Heart left ventricle (tissue), 13 donors: ENCODE measurements at regions not wholly inside any gene's neighbourhood (a gene's known extent, or its start where the extent isn't known, plus 50 kb on each side); places are given as distances from the start of the nearest gene placed in this dataset.

ENCODE experiments used
- POLR2A ChIP-seq, 2 donors: fragments of 450-650 bp; IDR thresholded peaks; one replicate each; pipeline ENCODE4 v1.6.1; 2017; ENCODE audit warnings: antibody characterized with exemption in 2 of 2, mild to moderate bottlenecking in 2 of 2, moderate library complexity in 2 of 2
- TF ChIP-seq, protein P1 (sequence below), 12 donors: fragments of 200-600 bp; sonication (generic) in 4 of 12; IDR thresholded peaks; one replicate each; pipeline versions ENCODE4 v1.5.0 to v1.8.0; 2018 to 2022; ENCODE audit warnings: antibody characterized with exemption in 12 of 12, mild to moderate bottlenecking in 5 of 12
- donor health status: ischemic (EF 13 %, LVEDD 7.1; RV severe dilation, severe dysfunction).
- donor health status: DM: no; HTN: yes; CAD: no.
- donor health status: DM: no; HTN: no; CAD: no.
- donor health status: ischemic (EF 25% LVEDD 6.9; RV normal size, moderate dysfunction).
- donor health status: ischemic (EF 25% LVEDD 5.7; RV mildly dilated, moderate dysfunction).
- donor health status: ischemic (EF 35%, LVEDD 5.7; RV mildly dilated, moderate dysfunction).
- donor health status: nonischemic (EF 11% LVEDD 7.7; RV severe dilation, severe dysfunction).
- donor health status: DM: yes; HTN: yes; CAD: no.
- donor health status: PGD.
- donor health status: ischemic (EF 29% LVEDD 5.4; RV normal size, mild dysfunction).
- donor health status: nonischemic (EF 23%, LVEDD 6.1; RV moderate dilation, normal function).

DNA sequence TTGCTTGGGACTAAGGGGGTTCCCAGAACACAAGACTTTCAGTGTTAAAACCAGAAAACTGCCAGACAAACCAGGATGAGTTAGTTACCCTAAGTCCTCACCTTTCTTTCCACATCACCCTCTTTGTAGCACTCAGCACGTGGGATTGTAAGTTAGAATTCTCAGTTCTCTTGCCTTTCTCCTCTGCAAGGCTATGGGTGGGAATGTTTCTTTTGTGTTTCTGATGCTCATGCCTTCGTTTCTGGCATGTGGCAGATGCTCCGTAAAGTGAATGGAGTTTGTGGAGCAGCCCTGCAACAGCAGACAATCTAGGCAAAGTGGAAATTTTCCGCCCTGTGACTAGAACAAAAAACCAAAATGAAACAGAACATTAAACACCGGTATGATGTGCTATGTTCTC lies 64.7 kb upstream of the SPP1 start:
- TF ChIP-seq, protein P1, sequence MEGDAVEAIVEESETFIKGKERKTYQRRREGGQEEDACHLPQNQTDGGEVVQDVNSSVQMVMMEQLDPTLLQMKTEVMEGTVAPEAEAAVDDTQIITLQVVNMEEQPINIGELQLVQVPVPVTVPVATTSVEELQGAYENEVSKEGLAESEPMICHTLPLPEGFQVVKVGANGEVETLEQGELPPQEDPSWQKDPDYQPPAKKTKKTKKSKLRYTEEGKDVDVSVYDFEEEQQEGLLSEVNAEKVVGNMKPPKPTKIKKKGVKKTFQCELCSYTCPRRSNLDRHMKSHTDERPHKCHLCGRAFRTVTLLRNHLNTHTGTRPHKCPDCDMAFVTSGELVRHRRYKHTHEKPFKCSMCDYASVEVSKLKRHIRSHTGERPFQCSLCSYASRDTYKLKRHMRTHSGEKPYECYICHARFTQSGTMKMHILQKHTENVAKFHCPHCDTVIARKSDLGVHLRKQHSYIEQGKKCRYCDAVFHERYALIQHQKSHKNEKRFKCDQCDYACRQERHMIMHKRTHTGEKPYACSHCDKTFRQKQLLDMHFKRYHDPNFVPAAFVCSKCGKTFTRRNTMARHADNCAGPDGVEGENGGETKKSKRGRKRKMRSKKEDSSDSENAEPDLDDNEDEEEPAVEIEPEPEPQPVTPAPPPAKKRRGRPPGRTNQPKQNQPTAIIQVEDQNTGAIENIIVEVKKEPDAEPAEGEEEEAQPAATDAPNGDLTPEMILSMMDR (IDR thresholded peaks at IDR 0.05): no peak
- TF ChIP-seq POLR2A (IDR thresholded peaks at IDR 0.05): no peak
